HTR-8/SVneo (cell line): ENCODE measurements at regions not wholly inside any gene's neighbourhood (a gene's known extent, or its start where the extent isn't known, plus 50 kb on each side); places are given as distances from the start of the nearest gene placed in this dataset.
"Not testable (repeated sequence)": the region's sequence is repeated elsewhere in the genome, so short reads cannot be mapped to it uniquely, and the experiment has no call there.

Experiments used
- DNase-seq: peaks from one replicate; pipeline ENCODE4 v3.0.0; 2011; ENCODE audit warnings: low spot score, mixed read lengths; ENCODE audit not compliant: insufficient read length
- FAIRE-seq: peaks from 2 replicates; lab custom pipeline; 2011; peaks lifted over from hg19 to GRCh38; lab: Jason Lieb, UNC

DNA sequence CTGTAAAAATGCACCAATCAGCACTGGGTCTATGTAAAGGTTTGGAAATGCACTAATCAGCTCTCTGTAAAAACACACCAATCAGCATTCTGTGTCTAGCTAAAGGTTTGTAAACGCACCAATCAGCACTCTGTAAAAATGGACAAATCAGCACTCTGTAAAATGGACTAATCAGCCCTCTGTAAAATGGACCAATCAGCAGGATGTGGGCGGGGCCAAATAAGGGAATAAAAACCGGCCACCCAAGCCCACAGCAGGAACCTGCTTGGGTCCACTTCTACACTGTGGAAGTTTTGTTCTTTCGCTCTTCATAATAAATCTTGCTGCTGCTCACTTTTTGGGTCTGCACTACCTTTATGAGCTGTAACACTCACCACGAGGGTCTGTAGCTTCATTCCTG is 101.0 kb downstream of the SMC2 start:
- DNase-seq, FAIRE-seq: not testable (repeated sequence)

DNA sequence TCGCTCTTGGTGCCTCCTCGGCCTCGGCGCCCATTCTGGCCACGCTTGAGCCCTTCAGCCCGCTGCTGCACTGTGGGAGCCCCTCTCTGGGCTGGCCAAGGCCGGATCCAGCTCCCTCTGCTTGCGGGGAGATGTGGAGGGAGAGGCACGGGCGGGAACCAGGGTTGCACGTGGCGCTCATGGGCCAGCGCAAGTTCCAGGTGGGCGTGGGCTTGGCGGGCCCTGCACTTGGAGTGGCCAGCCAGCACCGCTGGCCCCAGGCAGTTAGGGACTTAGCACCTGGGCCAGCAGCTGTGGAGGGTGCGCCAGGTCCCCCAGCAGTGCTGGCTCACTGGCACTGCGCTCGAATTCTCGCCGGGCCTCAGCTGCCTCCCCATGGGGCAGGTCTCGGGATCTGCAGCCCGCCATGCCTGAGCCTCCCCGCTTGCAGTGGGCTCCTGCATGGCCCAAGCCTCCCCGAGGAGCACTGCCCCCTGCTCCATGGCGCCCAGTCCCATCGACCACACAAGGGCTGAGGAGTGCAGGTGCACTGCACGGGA is 106.4 kb downstream of the SMC2 start:
- DNase-seq (no peak), FAIRE-seq (no peak)

DNA sequence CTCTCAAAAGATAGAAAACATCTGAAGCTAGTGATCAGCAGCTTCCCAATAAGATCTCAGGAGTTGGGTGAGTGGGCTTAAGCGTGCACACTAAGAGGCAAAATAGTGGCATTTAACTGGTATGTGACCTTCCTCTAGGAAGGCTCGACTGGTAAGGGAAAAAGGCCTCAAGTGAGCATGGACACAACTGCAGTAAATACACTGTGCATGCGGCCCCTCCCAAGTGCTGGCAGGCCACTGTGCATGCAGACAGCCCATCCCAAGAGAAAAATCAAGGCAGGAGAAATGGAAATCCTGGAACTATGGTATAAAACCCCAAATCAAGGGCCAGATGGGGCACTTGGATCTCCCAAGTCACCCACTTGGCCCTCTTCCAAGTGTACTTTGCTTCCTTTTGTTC is 112.7 kb downstream of the SMC2 start:
- no peak for DNase-seq
- no peak for FAIRE-seq

DNA sequence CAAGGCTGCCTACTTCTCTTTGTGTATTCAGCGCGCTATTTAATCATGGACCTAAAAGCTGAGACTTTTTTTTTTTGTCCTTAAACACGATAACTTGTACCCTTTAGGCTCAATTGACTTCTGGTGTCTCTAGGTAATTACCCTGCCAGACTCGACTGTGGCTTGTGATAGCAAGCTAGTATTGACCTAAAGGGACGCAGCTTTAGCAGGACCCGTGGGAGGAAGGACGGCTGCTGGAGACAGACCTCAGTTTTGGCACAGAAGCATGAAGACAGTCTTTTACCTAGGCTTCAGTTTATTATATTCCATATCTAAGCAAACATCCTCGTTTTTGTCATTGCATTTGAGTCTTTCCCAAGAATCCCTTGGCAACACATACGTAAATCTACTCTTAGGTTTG is 115.3 kb downstream of the SMC2 start:
- FAIRE-seq (no peak), DNase-seq (no peak)

DNA sequence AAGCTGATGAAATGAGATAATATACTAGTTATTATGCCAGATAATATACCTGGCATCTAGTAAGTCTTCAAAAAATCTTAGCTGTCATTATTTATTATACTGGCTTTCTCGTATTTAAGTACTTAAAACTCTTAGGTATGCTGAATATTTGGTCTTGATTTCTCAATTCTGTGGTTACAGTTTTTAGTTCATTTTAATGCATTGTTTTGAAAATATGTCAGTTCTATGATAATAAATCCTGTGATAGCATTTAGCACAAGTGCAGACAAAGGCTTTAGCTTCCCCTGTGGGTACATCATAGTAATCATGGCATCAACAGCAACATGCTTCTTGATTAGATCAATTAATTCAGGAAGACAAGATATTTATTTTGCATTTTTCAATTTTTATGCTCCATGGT is 133.0 kb downstream of the SMC2 start:
- no peak for FAIRE-seq
- DNase-seq = peak; percentile 2

DNA sequence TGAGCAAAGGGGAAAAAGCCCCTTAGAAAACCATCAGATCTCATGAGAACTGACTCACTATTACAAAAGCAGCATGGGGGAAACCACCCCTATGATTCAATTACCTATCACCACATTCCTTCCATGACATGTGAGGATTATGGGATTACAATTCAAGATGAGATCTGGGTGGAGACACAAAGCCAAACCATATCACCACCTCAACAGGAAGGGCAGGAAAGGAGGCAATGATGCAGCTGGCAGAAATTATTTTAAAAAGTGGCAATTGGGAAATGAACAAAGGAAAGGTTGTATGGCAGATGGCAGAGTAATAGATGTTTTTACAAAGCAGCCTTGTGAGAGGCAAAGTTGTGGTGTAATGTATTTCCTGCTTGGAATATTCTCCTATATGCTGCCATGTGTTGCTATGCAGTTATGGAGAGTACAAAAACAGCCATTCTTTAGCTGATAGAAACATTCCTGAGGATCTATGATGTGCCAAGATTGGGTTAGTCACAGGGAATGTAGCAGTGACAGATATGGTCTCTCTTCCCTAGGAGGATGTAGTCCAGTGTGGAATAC is 138.8 kb downstream of the SMC2 start:
- no peak for FAIRE-seq
- peak; percentile 4 for DNase-seq

DNA sequence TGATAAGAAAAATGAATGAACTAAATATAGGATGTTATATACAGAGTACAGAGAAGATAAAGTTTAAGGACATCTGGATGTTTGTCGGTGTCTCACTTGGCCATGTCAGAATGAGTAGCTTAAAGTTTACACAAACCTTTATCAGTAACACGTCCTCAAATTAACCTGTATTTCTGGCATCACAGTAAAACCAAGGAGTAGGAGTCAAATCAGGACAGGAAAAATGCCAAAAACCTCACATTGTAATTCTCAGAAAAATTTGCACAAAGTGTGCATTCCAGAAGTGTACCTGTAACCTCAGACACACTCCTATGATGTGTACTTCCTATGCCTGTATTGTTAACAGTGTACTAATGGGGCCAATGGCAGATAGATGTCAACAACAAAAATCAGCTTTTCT is 139.3 kb downstream of the SMC2 start:
- DNase-seq (no peak), FAIRE-seq (no peak)

DNA sequence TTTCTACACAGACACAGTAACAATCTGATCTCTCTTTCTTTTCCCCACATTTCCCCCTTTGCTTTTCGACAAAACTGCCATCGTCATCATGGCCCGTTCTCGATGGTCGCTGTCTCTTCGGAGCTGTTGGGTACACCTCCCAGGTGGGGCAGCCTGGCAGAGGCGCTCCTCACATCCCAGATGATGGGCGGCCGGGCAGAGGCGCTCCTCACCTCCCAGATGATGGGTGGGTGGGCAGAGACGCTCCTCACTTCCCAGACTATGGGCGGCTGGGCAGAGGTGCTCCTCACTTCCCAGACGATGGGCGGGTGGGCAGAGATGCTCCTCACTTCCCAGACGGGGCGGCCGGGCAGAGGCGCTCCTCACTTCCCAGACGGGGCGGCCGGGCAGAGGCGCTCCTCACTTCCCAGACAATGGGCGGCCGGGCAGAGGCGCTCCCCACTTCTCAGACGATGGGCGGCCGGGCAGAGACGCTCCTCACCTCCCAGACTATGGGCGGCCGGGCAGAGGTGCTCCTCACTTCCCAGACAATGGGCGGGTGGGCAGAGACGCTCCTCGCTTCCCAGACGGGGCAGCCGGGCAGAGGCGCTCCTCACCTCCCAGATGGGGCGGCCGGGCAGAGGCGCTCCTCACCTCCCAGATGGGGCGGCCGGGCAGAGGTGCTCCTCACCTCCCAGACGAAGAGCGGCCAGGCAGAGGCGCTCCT is 140.7 kb downstream of the SMC2 start:
- DNase-seq, FAIRE-seq: not testable (repeated sequence)

DNA sequence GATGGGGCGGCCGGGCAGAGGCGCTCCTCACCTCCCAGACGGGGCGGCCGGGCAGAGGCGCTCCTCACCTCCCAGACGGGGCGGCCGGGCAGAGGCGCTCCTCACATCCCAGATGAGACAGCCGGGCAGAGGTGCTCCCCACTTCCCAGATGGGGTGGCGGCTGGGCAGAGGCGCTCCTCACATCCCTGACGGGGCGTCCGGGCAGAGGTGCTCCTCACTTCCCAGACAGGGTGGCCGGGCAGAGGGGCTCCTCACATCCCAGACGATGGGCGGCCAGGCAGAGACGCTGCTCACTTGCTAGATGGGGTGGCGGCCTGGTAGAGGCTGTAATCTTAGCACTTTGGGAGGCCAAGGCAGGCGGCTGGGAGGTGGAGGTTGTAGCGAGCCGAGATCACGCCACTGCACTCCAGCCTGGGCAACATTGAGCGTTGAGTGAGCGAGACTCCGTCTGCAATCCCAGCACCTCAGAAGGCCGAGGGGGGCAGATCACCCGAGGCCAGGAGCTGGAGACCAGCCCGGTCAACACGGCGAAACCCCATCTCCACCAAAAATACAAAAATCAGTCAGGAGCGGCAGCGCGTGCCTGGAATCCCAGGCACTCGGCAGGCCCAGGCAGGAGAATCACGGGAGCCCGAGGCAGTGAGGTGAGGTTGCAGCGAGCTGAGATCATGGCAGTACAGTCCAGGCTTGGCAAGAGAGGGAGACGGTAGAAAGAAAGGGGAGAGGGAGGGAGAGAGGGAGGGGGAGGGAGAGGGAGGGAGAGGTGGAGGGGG is 141.4 kb downstream of the SMC2 start:
- not testable (repeated sequence) for FAIRE-seq, DNase-seq

DNA sequence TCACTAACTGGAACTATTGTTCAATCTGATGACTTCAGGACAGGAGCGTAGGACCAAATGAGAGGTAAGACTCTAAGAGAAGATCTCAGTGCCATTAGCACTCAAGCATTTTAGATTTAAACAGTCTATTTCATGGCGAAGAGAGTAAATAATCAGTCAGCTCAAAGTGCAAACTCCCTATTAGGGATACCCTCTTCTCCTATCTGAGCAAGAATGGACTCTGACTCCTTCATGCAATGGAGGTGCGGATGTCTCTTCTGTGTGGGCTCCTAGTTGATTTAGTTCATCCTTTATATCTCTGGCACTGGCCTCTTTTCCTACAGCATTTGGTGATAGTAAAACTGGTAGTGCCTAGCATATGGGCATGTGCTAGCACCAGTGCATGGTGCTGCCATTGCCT is 144.6 kb downstream of the SMC2 start:
- no peak for DNase-seq
- no peak for FAIRE-seq

DNA sequence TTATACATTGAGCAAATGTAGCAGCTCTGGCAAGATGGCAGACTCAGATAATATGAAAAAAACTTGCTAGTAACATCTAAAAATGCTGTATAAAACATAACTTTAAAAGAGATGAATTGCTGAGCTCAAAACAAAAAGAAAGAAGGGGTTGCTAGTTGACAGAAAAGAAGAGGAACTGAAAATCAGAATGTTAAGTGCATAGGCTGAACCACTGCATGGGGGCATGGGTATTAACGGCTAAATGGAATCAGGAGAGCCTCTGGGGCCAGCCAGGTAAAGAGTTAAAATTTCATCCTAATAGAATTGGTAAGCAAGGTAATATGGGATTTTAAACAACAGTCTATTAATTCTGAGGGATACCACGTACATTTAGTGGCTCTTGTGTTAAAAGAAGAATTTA is 146.8 kb downstream of the SMC2 start:
- no peak for FAIRE-seq
- no peak for DNase-seq

DNA sequence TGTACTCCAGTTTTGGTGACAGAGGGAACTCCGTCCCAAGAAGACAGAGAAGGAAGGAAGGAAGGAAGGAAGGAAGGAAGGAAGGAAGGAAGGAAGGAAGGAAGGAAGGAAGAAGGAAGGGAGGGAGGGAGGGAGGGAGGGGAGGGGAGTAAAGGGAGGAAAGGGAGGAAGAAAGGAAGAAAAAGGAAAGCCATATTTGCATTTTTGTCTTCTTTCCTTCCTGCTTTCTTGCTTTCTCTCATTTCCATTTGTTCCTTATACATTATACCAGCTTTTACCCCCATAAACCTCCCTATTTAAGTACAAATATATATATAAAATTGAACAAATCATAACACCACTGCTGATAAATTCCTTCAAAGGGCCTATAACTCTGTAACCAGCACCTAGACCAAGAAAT is 151.8 kb downstream of the SMC2 start:
- no peak for FAIRE-seq

DNA sequence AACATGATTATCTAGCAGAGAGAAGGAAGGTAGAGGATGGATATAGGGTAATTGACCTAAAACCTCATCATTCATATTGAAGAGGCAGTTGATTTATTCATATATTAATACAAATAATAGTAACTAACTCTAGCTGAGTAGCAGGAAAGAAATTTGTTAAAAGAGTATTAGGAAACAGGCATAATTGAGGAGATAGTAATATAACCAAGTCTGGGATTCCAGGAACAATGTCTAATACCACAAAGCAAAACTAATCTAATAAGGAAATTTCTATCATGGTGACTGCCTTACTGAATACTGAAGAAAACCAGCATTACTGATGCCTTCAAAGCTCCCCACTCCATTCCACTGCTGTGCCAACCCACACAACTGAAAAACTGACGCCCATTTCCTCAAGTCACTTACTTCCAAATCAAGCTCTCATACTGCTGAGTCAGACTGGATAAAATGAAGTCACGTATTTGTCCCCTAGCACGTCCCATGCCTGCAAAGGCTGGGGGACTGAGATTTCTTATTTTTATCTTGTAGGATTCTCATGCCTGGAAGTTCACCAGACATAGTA is 153.9 kb downstream of the SMC2 start:
- DNase-seq (no peak), FAIRE-seq (no peak)

More for the DNA sequence above, 151.8 kb downstream of the SMC2 start:
- DNase-seq = no peak

DNA sequence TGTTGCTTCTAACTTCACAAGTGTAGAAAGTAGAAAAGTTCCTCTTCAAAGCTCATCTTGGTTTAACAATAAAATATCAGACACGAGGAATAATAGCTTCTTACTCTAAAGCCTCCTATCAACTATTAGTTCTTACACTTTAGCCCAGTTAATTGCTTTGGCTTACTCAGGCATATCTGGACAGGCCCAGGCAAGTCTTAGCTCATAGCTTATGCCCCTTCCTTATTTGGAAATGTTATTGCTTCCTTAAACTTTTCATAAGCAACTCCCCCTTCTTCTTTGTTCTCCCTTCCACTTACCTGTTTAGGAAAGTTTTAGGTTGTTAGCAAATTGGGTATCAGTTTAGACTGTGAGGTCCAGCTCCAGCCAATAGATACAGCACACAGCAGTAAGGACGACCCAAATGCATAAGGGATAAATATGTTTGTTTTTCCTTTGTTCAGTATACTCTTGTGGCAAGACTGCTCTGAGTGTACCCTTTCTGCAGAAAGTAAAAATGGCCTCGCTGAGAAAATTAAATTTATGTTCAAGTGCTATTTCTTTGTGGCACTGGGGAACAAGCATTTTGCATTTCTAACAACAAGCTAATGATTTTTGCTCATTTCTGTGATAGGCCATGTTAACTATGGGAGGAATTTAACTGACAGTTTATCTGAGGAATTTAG is 162.1 kb downstream of the SMC2 start:
- DNase-seq = no peak
- no peak for FAIRE-seq

DNA sequence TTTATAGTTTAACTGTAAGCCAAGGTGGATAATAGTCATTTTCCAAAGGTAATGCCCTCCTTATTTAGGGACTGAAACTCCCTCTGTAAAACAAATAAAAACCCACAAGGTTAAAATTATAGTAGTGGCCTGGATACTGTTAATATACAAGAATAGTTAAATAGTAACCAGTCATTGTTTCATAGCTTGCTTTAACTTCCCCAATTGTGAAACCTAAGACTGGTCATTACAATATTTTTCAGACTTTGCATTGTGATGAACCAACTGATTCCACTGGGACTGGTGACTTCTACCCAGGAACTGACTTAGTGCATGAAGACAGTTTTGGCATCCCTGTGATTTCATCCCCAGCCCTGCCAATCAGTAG is 162.6 kb downstream of the SMC2 start:
- FAIRE-seq = no peak
- DNase-seq = no peak

DNA sequence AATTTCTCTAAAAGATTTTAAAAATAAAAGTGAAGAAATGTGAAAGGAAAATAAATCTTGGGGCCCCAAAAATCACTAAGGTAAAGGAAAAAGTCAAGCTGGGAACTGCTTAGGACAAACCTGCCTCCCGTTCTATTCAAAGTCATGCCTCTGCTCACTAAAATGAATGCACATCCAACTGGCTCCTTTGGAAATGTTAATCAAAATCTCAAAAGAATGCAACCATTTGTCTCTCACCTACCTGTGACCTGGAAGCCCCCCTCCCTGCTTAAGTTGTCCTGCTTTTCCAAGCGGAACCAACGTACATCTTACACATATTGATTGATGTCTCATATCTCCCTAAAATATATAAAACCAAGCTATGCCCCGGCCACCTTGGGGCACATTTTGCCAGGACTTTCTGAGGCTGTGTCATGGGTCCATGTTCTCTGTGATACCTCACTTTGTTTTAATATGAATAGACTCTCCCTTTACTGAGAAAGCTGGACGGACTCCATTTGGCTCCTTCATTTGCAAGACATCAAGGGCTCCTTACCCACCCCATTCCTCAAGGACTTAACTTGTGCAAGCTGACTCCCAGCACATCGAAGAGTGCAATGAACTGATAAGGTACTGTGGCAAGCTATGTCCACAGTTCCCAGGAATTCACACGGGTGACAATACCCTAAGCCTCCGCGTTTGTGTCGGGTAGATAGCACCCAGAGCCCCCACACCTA is 164.3 kb downstream of the SMC2 start:
- FAIRE-seq = no peak
- no peak for DNase-seq

DNA sequence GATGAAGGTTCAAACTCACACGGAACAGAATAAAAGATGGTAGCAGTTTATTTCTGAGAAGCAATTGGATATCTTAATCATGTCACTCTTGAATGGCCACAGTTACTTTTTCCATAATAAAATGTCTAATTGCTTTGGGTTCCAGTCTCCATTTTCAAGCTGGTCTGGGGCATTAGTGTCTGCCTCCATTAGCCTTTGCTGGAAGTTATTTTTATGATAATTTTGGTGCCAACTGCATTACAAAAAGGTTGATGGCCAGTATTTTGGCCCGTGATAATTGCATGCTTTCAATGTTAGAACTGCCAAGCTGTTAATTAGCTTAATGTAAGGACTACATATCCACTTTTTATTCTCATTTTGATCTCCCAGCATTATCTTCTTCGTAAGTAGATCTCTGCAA is 165.9 kb downstream of the SMC2 start:
- DNase-seq = no peak
- no peak for FAIRE-seq

DNA sequence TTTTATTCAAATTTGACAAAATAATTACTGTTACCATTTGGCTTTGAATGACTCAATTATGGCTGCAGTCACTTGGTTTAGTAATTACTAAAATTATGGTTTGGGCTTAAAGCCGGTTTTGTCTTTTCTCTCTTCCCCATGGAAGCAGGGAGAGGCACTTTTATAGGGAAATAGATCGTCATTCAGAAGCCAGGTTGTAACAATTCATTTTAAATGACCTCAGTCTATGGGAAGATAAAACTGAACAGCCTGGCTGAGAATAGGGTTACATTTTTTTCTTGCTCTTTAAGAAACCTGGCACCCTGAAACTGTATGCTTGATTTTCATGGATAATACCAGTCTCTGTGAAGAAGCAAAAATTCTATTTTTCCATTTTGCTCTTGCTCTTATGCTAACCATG is 169.8 kb downstream of the SMC2 start:
- FAIRE-seq = no peak
- no peak for DNase-seq

DNA sequence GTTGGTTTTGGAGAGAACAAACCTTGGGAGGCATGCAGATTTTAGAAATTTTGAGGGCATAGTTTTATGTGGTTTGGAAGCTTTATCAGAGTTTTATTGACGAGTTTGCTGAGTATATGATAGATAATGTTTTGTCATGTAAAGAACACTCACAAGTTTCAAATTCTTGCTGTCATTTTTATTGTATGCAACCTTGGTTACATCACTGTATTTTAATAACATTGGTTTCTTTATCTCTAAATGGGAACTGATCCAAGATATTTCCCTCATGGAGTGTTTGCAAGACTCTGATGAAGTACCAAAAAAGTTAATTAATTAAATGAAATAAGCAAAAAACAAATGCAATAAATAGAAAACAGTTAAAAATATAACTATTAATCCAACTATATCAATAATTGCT is 170.3 kb downstream of the SMC2 start:
- no peak for DNase-seq
- FAIRE-seq = no peak

DNA sequence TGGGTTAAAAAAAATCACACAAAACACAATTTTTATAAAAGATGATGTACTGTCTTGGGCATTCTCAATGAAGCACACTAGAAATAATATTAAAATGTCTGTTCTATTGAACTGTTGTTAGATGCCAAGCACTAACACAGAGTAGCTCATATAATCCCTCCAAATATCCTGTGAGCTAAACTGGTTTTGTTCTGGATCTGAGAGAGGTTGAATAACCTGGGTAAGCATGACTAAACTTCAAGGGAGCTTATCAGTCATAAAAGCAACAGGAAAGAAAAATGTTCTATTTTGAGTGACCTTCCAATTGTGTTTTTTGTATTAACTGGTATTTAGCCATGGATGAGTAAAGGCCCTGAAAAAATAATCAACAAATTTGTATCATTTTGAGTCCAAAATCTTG is 175.3 kb downstream of the SMC2 start:
- DNase-seq (no peak), FAIRE-seq (no peak)
